ENCODE measurements at regions not wholly inside any gene's neighbourhood (a gene's known extent, or its start where the extent isn't known, plus 50 kb on each side); places are given as distances from the start of the nearest gene placed in this dataset.

DNA sequence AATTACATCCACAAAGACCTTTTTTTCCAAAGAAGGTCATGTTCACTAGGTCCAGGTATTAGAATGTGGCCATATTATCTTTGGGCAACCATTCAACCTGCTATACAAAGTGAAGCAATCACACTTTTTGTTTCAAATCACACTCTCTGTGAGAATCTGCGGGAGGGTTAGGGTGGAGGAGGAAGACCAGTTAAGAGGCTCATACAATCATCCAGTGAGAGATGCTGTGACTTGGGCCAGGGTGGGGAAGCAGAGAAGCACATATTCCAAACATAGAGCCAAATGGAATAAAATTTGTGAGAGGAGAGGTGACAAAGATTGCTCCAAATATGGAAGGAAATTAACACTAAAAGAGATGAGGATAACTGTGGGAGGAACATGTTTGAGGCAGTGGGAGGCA, 351.6 kb downstream of the CYRIA start:
- DNase-seq: no peak
- no peak overlapping the region for H3K4me3 ChIP-seq
- WGBS, 2 donors: 78 to 81% methylated on average over 1 of the region's 1 CpG
- H3K4me1 ChIP-seq: no peaks in the 10 kb centered on the region
- no peaks in the 10 kb centered on the region for H3K27me3 ChIP-seq
- TF ChIP-seq, protein P1, sequence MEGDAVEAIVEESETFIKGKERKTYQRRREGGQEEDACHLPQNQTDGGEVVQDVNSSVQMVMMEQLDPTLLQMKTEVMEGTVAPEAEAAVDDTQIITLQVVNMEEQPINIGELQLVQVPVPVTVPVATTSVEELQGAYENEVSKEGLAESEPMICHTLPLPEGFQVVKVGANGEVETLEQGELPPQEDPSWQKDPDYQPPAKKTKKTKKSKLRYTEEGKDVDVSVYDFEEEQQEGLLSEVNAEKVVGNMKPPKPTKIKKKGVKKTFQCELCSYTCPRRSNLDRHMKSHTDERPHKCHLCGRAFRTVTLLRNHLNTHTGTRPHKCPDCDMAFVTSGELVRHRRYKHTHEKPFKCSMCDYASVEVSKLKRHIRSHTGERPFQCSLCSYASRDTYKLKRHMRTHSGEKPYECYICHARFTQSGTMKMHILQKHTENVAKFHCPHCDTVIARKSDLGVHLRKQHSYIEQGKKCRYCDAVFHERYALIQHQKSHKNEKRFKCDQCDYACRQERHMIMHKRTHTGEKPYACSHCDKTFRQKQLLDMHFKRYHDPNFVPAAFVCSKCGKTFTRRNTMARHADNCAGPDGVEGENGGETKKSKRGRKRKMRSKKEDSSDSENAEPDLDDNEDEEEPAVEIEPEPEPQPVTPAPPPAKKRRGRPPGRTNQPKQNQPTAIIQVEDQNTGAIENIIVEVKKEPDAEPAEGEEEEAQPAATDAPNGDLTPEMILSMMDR (IDR thresholded peaks at IDR 0.05): no peak
- TF ChIP-seq POLR2A (IDR thresholded peaks at IDR 0.05): no peak
- no peak overlapping the region for H3K27ac ChIP-seq
- H3K36me3 ChIP-seq (ENCODE audit: low read depth, missing control alignments): no peaks in the 10 kb centered on the region
- intact Hi-C loops (cut with DNase I; ENCODE audit: low total_unique reads): no loop called here
- no peaks in the 10 kb centered on the region for H3K9me3 ChIP-seq

DNA sequence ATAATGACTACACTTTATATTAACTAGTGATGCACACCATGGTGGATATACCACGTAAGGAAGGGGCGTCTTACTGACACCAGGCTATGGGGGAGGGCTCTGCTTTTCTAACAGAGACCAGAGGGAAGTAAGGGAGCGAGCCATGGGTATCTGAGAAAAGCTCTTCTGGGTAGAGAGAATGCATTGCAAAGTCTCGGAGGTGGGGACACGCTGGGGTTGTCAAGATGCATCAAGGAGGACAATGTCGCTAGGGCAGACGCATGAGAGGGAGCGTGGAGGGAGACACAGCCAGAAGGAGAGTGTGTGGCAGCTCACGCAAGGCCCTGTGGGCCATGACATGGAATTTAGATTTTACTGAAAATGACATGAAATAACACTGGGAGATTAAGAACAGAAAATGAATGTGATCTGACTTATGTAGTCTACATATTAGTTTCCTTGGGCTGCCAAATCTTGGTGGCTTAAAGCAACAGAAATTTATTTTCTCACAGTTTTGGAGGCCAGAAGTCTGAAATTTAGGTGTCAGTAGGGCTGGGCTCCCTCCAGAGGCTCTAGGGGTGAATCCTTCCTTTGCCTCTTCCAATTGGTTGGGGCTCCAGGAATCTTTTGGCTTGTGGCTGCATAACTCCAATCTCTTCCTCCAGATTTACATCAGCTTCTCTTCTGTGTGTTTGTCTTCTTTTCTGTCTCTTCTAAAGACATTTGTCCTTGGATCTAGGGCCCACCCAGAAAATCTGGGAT, 352.2 kb downstream of the CYRIA start:
- Histone ChIP-seq H3K36me3 (ENCODE audit: low read depth, missing control alignments) (no peaks in the 10 kb centered on the region), H3K27ac (no peak overlapping the region), H3K4me1 (no peaks in the 10 kb centered on the region), H3K9me3 (no peaks in the 10 kb centered on the region), H3K4me3 (no peak overlapping the region), H3K27me3 (no peaks in the 10 kb centered on the region)
- intact Hi-C loops (cut with DNase I; ENCODE audit: low total_unique reads): no loop called here
- DNase-seq: no peak
- WGBS, 2 donors: 88 to 95% methylated on average over 9 of the region's 9 CpGs
- TF ChIP-seq POLR2A (IDR thresholded peaks at IDR 0.05): no peak

DNA sequence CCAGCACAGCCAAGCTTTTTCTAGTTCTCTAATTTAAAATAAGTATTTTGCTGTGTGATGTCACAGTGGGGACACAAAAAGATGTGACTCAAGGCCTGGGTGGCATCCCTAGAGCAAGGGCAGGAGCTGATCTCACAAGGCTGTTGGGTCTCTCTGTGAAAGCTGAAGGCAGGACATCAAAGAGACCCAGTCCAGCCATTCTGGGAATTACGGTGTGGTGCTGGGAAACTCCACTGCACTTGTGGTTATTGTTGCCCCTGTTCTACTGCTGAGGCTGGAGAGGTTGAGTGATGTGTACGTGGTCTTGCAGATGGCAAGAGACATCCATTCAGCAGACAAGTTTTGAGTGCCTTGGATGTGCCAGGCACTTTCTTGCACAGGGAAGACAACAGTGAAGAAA, 352.9 kb downstream of the CYRIA start:
- Histone ChIP-seq H3K9me3 (no peaks in the 10 kb centered on the region), H3K27me3 (no peaks in the 10 kb centered on the region), H3K4me1 (no peaks in the 10 kb centered on the region), H3K27ac (no peak overlapping the region), H3K36me3 (ENCODE audit: low read depth, missing control alignments) (no peaks in the 10 kb centered on the region), H3K4me3 (no peak overlapping the region)
- WGBS, 2 donors: 86 to 90% methylated on average over 2 of the region's 2 CpGs
- DNase-seq: no peak
- TF ChIP-seq POLR2A (IDR thresholded peaks at IDR 0.05): no peak
- TF ChIP-seq, protein P1 (IDR thresholded peaks at IDR 0.05): no peak
- intact Hi-C loops (cut with DNase I; ENCODE audit: low total_unique reads): no loop called here

DNA sequence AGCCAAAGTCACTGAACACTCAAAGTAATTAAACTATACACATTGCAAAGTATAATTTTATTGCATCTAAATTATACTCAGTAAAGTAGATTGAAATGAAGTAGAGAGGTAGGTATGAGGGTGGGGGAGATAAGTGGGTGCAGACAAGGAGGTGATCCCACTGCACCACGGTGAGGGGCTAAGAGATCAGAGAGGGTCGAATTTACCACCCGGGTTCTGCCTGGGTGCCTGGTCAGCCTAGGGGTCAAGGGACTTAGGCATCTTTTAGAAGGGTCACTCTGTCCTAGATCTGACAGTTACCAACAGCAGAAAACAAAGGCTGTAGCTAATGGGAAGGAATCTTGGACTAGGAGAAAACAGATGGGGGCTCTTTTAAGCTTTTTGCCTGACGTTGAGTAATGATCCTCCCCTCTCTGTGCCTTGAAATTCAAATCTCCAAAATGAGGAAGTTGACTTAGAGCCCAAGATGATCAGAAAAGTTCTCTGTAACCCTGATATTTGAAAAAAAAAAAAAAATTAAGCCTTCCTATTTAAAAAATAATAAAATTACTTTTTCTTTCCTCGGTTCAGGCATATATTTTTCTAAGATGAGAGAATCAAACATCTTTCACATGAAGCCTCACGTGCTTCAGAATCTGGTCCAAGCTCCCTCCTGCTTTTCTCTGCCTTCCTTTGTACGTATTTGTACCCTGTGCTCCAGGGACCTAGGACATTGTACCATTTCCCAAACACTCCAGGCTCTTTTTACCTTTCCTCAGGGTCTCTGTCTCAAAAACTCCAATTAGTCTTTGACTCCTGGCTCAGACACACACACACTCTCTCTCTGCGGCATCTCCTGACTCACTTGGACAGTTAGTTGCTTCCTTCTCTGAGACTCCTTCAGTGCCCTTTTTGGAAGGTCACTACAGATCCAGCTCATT, 353.9 kb downstream of the CYRIA start:
- no peak overlapping the region for H3K4me3 ChIP-seq
- intact Hi-C loops (cut with DNase I; ENCODE audit: low total_unique reads): no loop called here
- no peak overlapping the region for H3K27ac ChIP-seq
- TF ChIP-seq, protein P1 (IDR thresholded peaks at IDR 0.05): no peak
- TF ChIP-seq POLR2A (IDR thresholded peaks at IDR 0.05): no peak
- H3K9me3 ChIP-seq: no peaks in the 10 kb centered on the region
- DNase-seq: no peak
- H3K4me1 ChIP-seq: no peaks in the 10 kb centered on the region
- H3K27me3 ChIP-seq: no peaks in the 10 kb centered on the region
- no peaks in the 10 kb centered on the region for H3K36me3 ChIP-seq (ENCODE audit: low read depth, missing control alignments)
- WGBS, 2 donors: 63 to 65% methylated on average over 8 of the region's 8 CpGs

DNA sequence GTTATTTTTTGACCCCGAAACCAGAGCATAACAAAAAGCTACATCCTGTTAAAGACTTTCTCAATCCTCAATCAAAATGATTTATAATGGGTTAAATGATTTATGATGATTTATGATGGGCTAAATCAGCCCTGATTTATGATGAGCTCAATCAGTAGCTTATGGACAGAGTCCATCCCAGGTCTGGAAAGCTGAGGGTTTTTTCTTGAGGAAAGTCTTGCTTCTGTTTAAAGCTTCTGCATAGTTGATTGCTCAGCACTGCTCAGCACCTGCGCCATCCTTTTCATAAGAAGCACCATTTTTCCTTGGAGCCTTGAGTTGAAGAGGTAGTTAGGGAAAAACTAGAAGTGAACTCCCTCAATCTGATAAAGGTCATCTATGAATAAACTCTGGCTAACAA, 356.8 kb downstream of the CYRIA start:
- no peaks in the 10 kb centered on the region for H3K4me1 ChIP-seq
- no peak for DNase-seq
- TF ChIP-seq POLR2A (IDR thresholded peaks at IDR 0.05): no peak
- TF ChIP-seq, protein P1 (IDR thresholded peaks at IDR 0.05): no peak
- intact Hi-C loops (cut with DNase I; ENCODE audit: low total_unique reads): no loop called here
- H3K27ac ChIP-seq: no peak overlapping the region
- H3K36me3 ChIP-seq (ENCODE audit: low read depth, missing control alignments): no peaks in the 10 kb centered on the region
- H3K9me3 ChIP-seq: no peaks in the 10 kb centered on the region
- no peaks in the 10 kb centered on the region for H3K27me3 ChIP-seq
- WGBS, 2 donors: 95 to 99% methylated on average over 2 of the region's 2 CpGs
- no peak overlapping the region for H3K4me3 ChIP-seq
